GM18951 (cell line): ENCODE measurements at regions not wholly inside any gene's neighbourhood (a gene's known extent, or its start where the extent isn't known, plus 50 kb on each side); places are given as distances from the start of the nearest gene placed in this dataset.

Experiments used
- POLR2A ChIP-seq: IDR thresholded peaks from 4 replicates; pipeline ENCODE4 v1.6.1; 2011; ENCODE audit warnings: mild to moderate bottlenecking; ENCODE audit not compliant: insufficient read length, insufficient read depth; ENCODE audit errors: extremely low read depth
- in situ Hi-C: fragments of 300-500 bp; cut with MboI; formaldehyde crosslinking; loops from one replicate; pipeline ENCODE4 v1.12.0; 2022; ENCODE audit warnings: low sequenced_read_pairs, mixed read lengths, inconsistent platforms; ENCODE audit not compliant: unreplicated experiment

GRCh38 chr6:163900570-163900969 is 486.1 kb downstream of the QKI start:
- in situ Hi-C loops: no loop called here
- TF ChIP-seq POLR2A: no peak

- in situ Hi-C loops: no loop called here
- no peak for TF ChIP-seq POLR2A
Observed at GRCh38 chr6:163897669-163898068, 483.2 kb downstream of the QKI start.

GRCh38 chr6:163897030-163897429 is 482.5 kb downstream of the QKI start:
- in situ Hi-C loops: no loop called here
- TF ChIP-seq POLR2A: no peak

- no peak for TF ChIP-seq POLR2A
- in situ Hi-C loops: no loop called here
Observed at GRCh38 chr6:163895162-163895561, 480.6 kb downstream of the QKI start.

- in situ Hi-C loops: no loop called here
- TF ChIP-seq POLR2A: no peak
Observed at GRCh38 chr6:163893609-163894189, 479.2 kb downstream of the QKI start.

- TF ChIP-seq POLR2A: no peak
- in situ Hi-C loops: no loop called here
Observed at GRCh38 chr6:163892824-163893561, 478.5 kb downstream of the QKI start.

- no peak for TF ChIP-seq POLR2A
- in situ Hi-C loops: no loop called here
Observed at GRCh38 chr6:163889904-163890514, 475.5 kb downstream of the QKI start.

- no peak for TF ChIP-seq POLR2A
- in situ Hi-C loops: no loop called here
Observed at GRCh38 chr6:163888030-163888819, 473.7 kb downstream of the QKI start.

GRCh38 chr6:163886428-163886827 is 471.9 kb downstream of the QKI start:
- TF ChIP-seq POLR2A: no peak
- in situ Hi-C loops: no loop called here

- in situ Hi-C loops: no loop called here
- no peak for TF ChIP-seq POLR2A
Observed at GRCh38 chr6:163883984-163884383, 469.5 kb downstream of the QKI start.

- in situ Hi-C loops: no loop called here
- no peak for TF ChIP-seq POLR2A
Observed at GRCh38 chr6:163878698-163879097, 464.2 kb downstream of the QKI start.

GRCh38 chr6:163877877-163878639 is 463.5 kb downstream of the QKI start:
- in situ Hi-C loops: no loop called here

GRCh38 chr6:163876391-163876790 is 461.9 kb downstream of the QKI start:
- in situ Hi-C loops: no loop called here

More at GRCh38 chr6:163877877-163878639, 463.5 kb downstream of the QKI start:
- TF ChIP-seq POLR2A: no peak

More at GRCh38 chr6:163876391-163876790, 461.9 kb downstream of the QKI start:
- no peak for TF ChIP-seq POLR2A
